ENCODE measurements at regions not wholly inside any gene's neighbourhood (a gene's known extent, or its start where the extent isn't known, plus 50 kb on each side); places are given as distances from the start of the nearest gene placed in this dataset.

DNA sequence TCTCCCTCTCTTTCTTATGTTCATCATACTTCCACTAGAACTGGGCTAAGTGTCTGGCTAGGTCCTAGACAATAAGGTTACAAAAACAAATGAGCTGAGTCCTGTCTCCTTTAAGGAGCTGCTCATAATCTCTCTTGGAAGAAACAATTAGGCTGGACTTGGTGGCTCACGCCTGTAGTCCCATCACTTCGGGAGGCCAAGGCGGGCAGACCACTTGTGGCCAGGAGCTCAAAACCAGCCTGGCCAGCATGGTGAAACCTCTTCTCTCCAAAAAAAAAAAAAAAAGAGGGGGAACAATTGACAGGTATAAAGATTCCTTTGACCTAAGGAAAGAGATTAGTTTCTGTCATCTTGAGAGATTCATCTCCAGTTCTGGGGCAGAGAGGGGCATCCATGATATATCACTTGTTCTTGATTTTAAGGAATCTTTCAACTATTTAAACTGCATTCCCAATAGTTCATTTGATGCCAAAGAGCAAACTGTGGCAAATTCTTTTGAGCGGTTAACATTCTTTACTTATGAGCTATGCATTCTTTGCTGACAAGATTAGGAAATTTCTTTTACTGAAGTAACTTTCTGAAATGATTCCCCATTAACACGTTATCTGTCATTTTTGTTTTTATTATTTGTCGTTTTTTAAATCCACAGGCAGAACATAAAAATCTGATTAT lies 125.5 kb downstream of the C11orf87 start:
- intact Hi-C loops (cut with DNase I): no loop called here
- no peak for DNase-seq
- Histone ChIP-seq H3K27me3 (no peaks in the 10 kb centered on the region), H3K9me3 (no peaks in the 10 kb centered on the region), H3K36me3 (no peaks in the 10 kb centered on the region), H3K27ac (no peak overlapping the region), H3K4me1 (no peaks in the 10 kb centered on the region), H3K4me3 (no peak overlapping the region)
- TF ChIP-seq POLR2A (IDR thresholded peaks at IDR 0.05) (no peak), POLR2AphosphoS5 (IDR thresholded peaks at IDR 0.05) (no peak), EP300 (IDR thresholded peaks at IDR 0.05) (no peak)
- TF ChIP-seq, protein P1, sequence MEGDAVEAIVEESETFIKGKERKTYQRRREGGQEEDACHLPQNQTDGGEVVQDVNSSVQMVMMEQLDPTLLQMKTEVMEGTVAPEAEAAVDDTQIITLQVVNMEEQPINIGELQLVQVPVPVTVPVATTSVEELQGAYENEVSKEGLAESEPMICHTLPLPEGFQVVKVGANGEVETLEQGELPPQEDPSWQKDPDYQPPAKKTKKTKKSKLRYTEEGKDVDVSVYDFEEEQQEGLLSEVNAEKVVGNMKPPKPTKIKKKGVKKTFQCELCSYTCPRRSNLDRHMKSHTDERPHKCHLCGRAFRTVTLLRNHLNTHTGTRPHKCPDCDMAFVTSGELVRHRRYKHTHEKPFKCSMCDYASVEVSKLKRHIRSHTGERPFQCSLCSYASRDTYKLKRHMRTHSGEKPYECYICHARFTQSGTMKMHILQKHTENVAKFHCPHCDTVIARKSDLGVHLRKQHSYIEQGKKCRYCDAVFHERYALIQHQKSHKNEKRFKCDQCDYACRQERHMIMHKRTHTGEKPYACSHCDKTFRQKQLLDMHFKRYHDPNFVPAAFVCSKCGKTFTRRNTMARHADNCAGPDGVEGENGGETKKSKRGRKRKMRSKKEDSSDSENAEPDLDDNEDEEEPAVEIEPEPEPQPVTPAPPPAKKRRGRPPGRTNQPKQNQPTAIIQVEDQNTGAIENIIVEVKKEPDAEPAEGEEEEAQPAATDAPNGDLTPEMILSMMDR (IDR thresholded peaks at IDR 0.05): no peak
- WGBS, 2 donors: 84 to 86% methylated on average over 6 of the region's 6 CpGs

DNA sequence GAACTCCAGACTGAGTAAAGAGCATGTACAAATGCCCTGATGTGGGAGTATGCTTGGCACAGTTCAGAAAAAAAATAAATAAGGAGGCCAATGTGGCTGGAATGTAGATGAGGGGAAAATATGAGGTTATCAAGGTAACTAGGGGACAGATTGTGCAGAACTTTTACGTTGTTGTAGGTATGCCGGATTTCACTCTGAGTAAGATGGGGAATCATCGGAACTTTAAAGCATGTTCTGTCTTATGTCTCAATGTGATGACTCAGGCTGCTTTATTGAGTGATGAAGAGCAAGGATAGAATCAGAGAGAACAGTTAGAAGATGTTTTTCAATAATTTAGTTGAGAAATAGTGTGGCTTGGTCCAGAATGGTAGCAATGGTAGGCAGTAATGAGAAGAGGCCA lies 130.4 kb downstream of the C11orf87 start:
- no peaks in the 10 kb centered on the region for H3K9me3 ChIP-seq
- H3K27me3 ChIP-seq: no peaks in the 10 kb centered on the region
- intact Hi-C loops (cut with DNase I): no loop called here
- no peak overlapping the region for H3K4me3 ChIP-seq
- no peak overlapping the region for H3K27ac ChIP-seq
- H3K36me3 ChIP-seq: no peaks in the 10 kb centered on the region
- WGBS, 2 donors: 92 to 96% methylated on average over 3 of the region's 3 CpGs
- no peak for DNase-seq
- TF ChIP-seq POLR2AphosphoS5 (IDR thresholded peaks at IDR 0.05): no peak
- TF ChIP-seq, protein P1 (IDR thresholded peaks at IDR 0.05): no peak
- TF ChIP-seq EP300 (IDR thresholded peaks at IDR 0.05): no peak
- no peak for TF ChIP-seq POLR2A (IDR thresholded peaks at IDR 0.05)
- no peaks in the 10 kb centered on the region for H3K4me1 ChIP-seq

DNA sequence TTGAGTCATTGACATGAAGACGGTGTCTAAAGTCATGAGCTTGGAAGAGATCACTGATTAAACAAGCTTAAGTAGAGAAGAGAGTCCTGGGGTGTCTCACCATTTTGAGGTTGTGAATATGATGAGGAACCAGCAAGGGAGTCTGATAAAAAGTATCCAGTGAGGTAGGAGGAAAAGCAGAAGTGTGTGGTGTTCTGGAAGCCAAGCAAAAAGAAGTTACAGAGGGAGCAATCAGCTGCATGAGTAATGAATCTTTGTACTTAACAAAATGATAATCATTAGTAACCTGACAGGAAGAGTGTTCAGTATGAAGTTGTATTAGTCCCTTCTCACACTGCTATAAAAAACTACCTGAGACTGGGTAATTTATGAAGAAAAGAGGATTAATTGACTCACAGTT lies 131.3 kb downstream of the C11orf87 start:
- Histone ChIP-seq H3K4me1 (no peaks in the 10 kb centered on the region), H3K9me3 (no peaks in the 10 kb centered on the region), H3K27me3 (no peaks in the 10 kb centered on the region), H3K4me3 (no peak overlapping the region), H3K27ac (no peak overlapping the region), H3K36me3 (no peaks in the 10 kb centered on the region)
- TF ChIP-seq POLR2AphosphoS5 (IDR thresholded peaks at IDR 0.05): no peak
- no peak for TF ChIP-seq EP300 (IDR thresholded peaks at IDR 0.05)
- TF ChIP-seq, protein P1 (IDR thresholded peaks at IDR 0.05): no peak
- no peak for TF ChIP-seq POLR2A (IDR thresholded peaks at IDR 0.05)
- WGBS, 2 donors: 94 to 96% methylated on average over 1 of the region's 1 CpG
- no peak for DNase-seq
- intact Hi-C loops (cut with DNase I): no loop called here

DNA sequence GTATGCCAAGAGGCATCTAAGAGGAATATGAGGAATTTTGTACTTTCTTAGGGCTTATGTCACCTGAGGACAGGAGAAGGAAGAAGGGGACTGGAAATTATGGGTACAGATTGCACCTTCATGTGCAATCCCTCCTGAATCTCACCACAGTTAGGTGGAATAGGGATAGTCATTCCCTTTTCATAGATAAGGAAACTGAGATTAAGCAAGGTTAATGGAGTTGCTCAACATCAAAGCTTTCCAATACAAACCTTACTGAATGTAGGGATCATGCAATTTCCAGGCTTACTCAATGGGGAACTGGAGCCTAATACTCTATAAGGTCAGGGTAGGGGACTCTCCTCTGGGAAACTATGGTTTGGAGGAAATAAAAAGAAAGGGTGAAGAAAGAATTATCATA lies 133.0 kb downstream of the C11orf87 start:
- intact Hi-C loops (cut with DNase I): no loop called here
- DNase-seq: no peak
- Histone ChIP-seq H3K27me3 (no peaks in the 10 kb centered on the region), H3K9me3 (no peaks in the 10 kb centered on the region), H3K4me1 (no peaks in the 10 kb centered on the region), H3K36me3 (no peaks in the 10 kb centered on the region), H3K27ac (no peak overlapping the region), H3K4me3 (no peak overlapping the region)
- TF ChIP-seq POLR2AphosphoS5 (IDR thresholded peaks at IDR 0.05) (no peak), EP300 (IDR thresholded peaks at IDR 0.05) (no peak), POLR2A (IDR thresholded peaks at IDR 0.05) (no peak)
- TF ChIP-seq, protein P1 (IDR thresholded peaks at IDR 0.05): no peak

DNA sequence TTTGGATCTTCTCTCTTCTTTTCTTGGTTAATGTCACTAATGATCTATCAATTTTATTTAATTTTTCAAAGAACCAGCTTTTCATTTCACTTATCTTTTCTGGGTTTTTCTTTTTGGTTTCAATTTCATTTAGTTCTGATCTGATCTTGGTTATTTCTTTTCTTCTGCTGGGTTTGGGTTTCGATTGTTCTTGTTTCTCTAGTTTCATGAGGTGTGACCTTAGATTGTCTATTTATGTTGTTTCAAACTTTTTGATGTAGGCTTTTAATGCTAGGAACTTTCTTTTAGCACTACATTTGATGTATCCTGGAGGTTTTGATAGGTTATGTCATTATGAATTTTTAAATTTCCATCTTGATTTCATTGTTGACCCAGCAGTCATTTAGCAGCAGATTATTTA lies 142.3 kb downstream of the C11orf87 start:
- no peaks in the 10 kb centered on the region for H3K27me3 ChIP-seq
- DNase-seq: no peak
- intact Hi-C loops (cut with DNase I): no loop called here
- H3K27ac ChIP-seq: no peak overlapping the region
- peaks cover 0 to 3% (median 0%) of the 10 kb centered on the region in 4 donors for H3K9me3 ChIP-seq
- no peak overlapping the region for H3K4me3 ChIP-seq
- no peaks in the 10 kb centered on the region for H3K36me3 ChIP-seq
- TF ChIP-seq, protein P1 (IDR thresholded peaks at IDR 0.05): no peak
- no peak for TF ChIP-seq POLR2AphosphoS5 (IDR thresholded peaks at IDR 0.05)
- TF ChIP-seq EP300 (IDR thresholded peaks at IDR 0.05): no peak
- no peak for TF ChIP-seq POLR2A (IDR thresholded peaks at IDR 0.05)
- 84 to 93% methylated on average over 1 of the region's 1 CpG for WGBS, 2 donors
- H3K4me1 ChIP-seq: no peaks in the 10 kb centered on the region
